B cell (primary cell): ENCODE measurements at regions not wholly inside any gene's neighbourhood (a gene's known extent, or its start where the extent isn't known, plus 50 kb on each side); places are given as distances from the start of the nearest gene placed in this dataset.

Source experiments
- ATAC-seq: fragments of 200-7000 bp; cut with Tn5 transposase; one replicate; pipeline ENCODE4 v1.10.0; 2021; ENCODE audit warnings: low read depth, mild to moderate bottlenecking, moderate number of reproducible peaks, moderate library complexity
- CTCF ChIA-PET: fragments of 350-600 bp; sonication (Branson Sonifier 250); formaldehyde crosslinking; loops from one replicate; lab custom pipeline; 2021; ENCODE audit warnings: antibody characterized with exemption, inconsistent platforms; lab: Charles Lee
- POLR2A ChIA-PET: fragments of 350-600 bp; sonication (Branson Sonifier 250); formaldehyde crosslinking; loops from one replicate; lab custom pipeline; 2021; ENCODE audit warnings: antibody characterized with exemption; lab: Charles Lee
- DNase-seq: peaks from one replicate; pipeline ENCODE4 v3.0.0; 2013
- H2AFZ ChIP-seq: 2 replicates; pipeline ENCODE4 v1.6.1; 2012; ENCODE audit warnings: mild to moderate bottlenecking, low read depth, low read length; ENCODE audit not compliant: insufficient read depth, poor library complexity, severe bottlenecking
- H3K27ac ChIP-seq, 2 donors: 1 replicate in 1 of 2; 2 replicates in 1 of 2; pipeline ENCODE4 v1.5.1; 2012 to 2013; ENCODE audit warnings: low read length in 2 of 2, mild to moderate bottlenecking in 2 of 2, moderate library complexity in 1 of 2
- H3K27me3 ChIP-seq, 4 experiments: fragments of 200-600 bp in 1 of 4; sonication (generic) in 1 of 4; replicated peaks in 1 of 4; 1 replicate in 2 of 4; 2 replicates in 2 of 4; pipeline versions ENCODE4 v1.6.1 to v1.7.0; 2013 to 2016; ENCODE audit warnings: low read length in 3 of 4, mild to moderate bottlenecking in 2 of 4, mixed read lengths in 1 of 4, moderate library complexity in 1 of 4; ENCODE audit not compliant: insufficient read depth in 4 of 4, control insufficient read depth in 3 of 4; ENCODE audit errors: control extremely low read depth in 1 of 4
- H3K36me3 ChIP-seq, 2 experiments: replicated peaks in 1 of 2; 1 replicate in 1 of 2; 2 replicates in 1 of 2; pipeline versions ENCODE4 v1.6.1 to v1.7.1; 2013; ENCODE audit warnings: low read length in 1 of 2; ENCODE audit not compliant: insufficient read depth in 2 of 2, control insufficient read depth in 1 of 2; ENCODE audit errors: control extremely low read depth in 1 of 2, extremely low read depth in 1 of 2
- H3K4me1 ChIP-seq, 2 donors: fragments of 200-600 bp in 1 of 2; sonication (generic) in 1 of 2; 1 replicate in 1 of 2; 2 replicates in 1 of 2; pipeline versions ENCODE4 v1.5.1 to v1.6.1; 2013 to 2017; ENCODE audit warnings: low read length in 2 of 2; ENCODE audit not compliant: control insufficient read depth in 2 of 2, insufficient read depth in 2 of 2
- H3K4me2 ChIP-seq: replicated peaks from 2 replicates; pipeline ENCODE3; 2012; ENCODE audit warnings: mild to moderate bottlenecking, low read depth, low read length; ENCODE audit not compliant: poor library complexity, severe bottlenecking
- H3K4me3 ChIP-seq, 5 experiments: fragments of 200-600 bp in 1 of 5; sonication (generic) in 1 of 5; 1 replicate in 3 of 5; 2 replicates in 2 of 5; pipeline versions ENCODE4 v1.5.1 to v1.7.0; 2011 to 2016; ENCODE audit warnings: low read length in 4 of 5, mild to moderate bottlenecking in 4 of 5, low read depth in 2 of 5, control low read depth in 1 of 5, moderate library complexity in 1 of 5; ENCODE audit not compliant: insufficient read depth in 1 of 5; ENCODE audit errors: control extremely low read depth in 1 of 5, extremely low read depth in 1 of 5
- H3K79me2 ChIP-seq: fragments of 200-600 bp; sonication (generic); one replicate; pipeline ENCODE4 v1.6.0; 2016; ENCODE audit warnings: low read length; ENCODE audit not compliant: control insufficient read depth, insufficient read depth
- H3K9ac ChIP-seq: fragments of 200-600 bp; sonication (generic); 2 replicates; pipeline ENCODE4 v1.6.1; 2017; ENCODE audit warnings: mild to moderate bottlenecking, low read length, moderate library complexity
- H3K9me3 ChIP-seq, 3 donors: one replicate each; pipeline versions ENCODE4 v1.6.1 to v1.7.1; 2013; ENCODE audit warnings: low read length in 2 of 3; ENCODE audit not compliant: control insufficient read depth in 2 of 3, insufficient read depth in 1 of 3; ENCODE audit errors: control extremely low read depth in 1 of 3
- H4K20me1 ChIP-seq: 2 replicates; pipeline ENCODE4 v1.6.0; 2012; ENCODE audit warnings: mild to moderate bottlenecking, low read length; ENCODE audit not compliant: insufficient read depth, control insufficient read depth, poor library complexity, severe bottlenecking
- H3K27ac Mint-ChIP-seq: one replicate; pipeline ENCODE4 v1.8.0; 2021; ENCODE audit warnings: mixed read lengths
- H3K27me3 Mint-ChIP-seq: one replicate; pipeline ENCODE4 v1.8.0; 2021; ENCODE audit warnings: mixed read lengths
- H3K4me1 Mint-ChIP-seq: one replicate; pipeline ENCODE4 v1.8.0; 2021; ENCODE audit warnings: mixed read lengths
- H3K4me3 Mint-ChIP-seq: one replicate; pipeline ENCODE4 v1.8.0; 2021; ENCODE audit warnings: mixed read lengths
- H3K9me3 Mint-ChIP-seq: one replicate; pipeline ENCODE4 v1.8.0; 2022; ENCODE audit warnings: mixed read lengths; ENCODE audit not compliant: insufficient read depth
- CTCF ChIP-seq: fragments of 200-600 bp; IDR thresholded peaks from one replicate; pipeline ENCODE4 v1.8.0; 2022; ENCODE audit warnings: antibody characterized with exemption, mild to moderate bottlenecking
- EZH2 ChIP-seq: IDR thresholded peaks from 2 replicates; pipeline ENCODE4 v1.6.1; 2012; ENCODE audit warnings: borderline replicate concordance, low read depth, mild to moderate bottlenecking, moderate library complexity, low read length; ENCODE audit not compliant: insufficient read depth, poor library complexity, severe bottlenecking
- WGBS: methylation state at CpG from one replicate; pipeline ENCODE4 v1.1.5; 2013; ENCODE audit warnings: missing lambda C conversion rate; ENCODE audit not compliant: insufficient coverage; 5-methylcytosine and 5-hydroxymethylcytosine counted together
- intact Hi-C: fragments of 100-400 bp; cut with micrococcal nuclease; formaldehyde crosslinking; loops from one replicate; pipeline ENCODE4 v1.10.0; 2022

GRCh38 chr1:189834813-189835212 lies 642.9 kb downstream of the BRINP3 start:
- 93% methylated on average over 2 of the region's 4 CpGs for WGBS
- Histone ChIP-seq H4K20me1 (no peaks in the 10 kb centered on the region), H3K4me3 (no peak overlapping the region), H3K27me3 (no peaks in the 10 kb centered on the region), H3K4me1 (no peaks in the 10 kb centered on the region), H3K27ac (no peak overlapping the region), H3K36me3 (no peaks in the 10 kb centered on the region), H3K4me2 (no peak overlapping the region), H3K9ac (no peak overlapping the region), H2AFZ (no peak overlapping the region), H3K9me3 (no peaks in the 10 kb centered on the region), H3K79me2 (no peaks in the 10 kb centered on the region)
- Mint-ChIP-seq H3K27me3 (no peaks in the 10 kb centered on the region), H3K4me3 (no peak overlapping the region), H3K4me1 (no peaks in the 10 kb centered on the region), H3K27ac (no peak overlapping the region), H3K9me3 (no peaks in the 10 kb centered on the region)
- no peak for TF ChIP-seq CTCF
- no peak for TF ChIP-seq EZH2
- CTCF ChIA-PET: no interaction called here
- POLR2A ChIA-PET: no interaction called here
- ATAC-seq: no peak
- no peak for DNase-seq
- intact Hi-C loops: no loop called here

GRCh38 chr1:189847613-189848012 lies 630.1 kb downstream of the BRINP3 start:
- H3K9ac ChIP-seq: no peak overlapping the region
- no peaks in the 10 kb centered on the region for H3K36me3 ChIP-seq
- no peak overlapping the region for H3K27ac ChIP-seq
- H3K4me2 ChIP-seq: no peak overlapping the region
- no peaks in the 10 kb centered on the region for H3K4me1 ChIP-seq
- H3K9me3 ChIP-seq: peaks cover 0 to 1% (median 0%) of the 10 kb centered on the region in 3 donors
- H2AFZ ChIP-seq: no peak overlapping the region
- H3K27me3 Mint-ChIP-seq: no peaks in the 10 kb centered on the region
- WGBS: no CpG with 5 or more reads among the region's 2 CpGs
- intact Hi-C loops: no loop called here
- H3K27me3 ChIP-seq: no peaks in the 10 kb centered on the region
- no peak overlapping the region for H3K27ac Mint-ChIP-seq
- ChIA-PET CTCF (no interaction called here), POLR2A (no interaction called here)
- H3K9me3 Mint-ChIP-seq: peaks cover 2% of the 10 kb centered on the region
- no peaks in the 10 kb centered on the region for H3K4me1 Mint-ChIP-seq
- H3K4me3 Mint-ChIP-seq: no peak overlapping the region
- H3K79me2 ChIP-seq: no peaks in the 10 kb centered on the region
- ATAC-seq (no peak), DNase-seq (no peak)
- TF ChIP-seq CTCF (no peak), EZH2 (no peak)
- no peaks in the 10 kb centered on the region for H4K20me1 ChIP-seq
- no peak overlapping the region for H3K4me3 ChIP-seq
